Cardiac muscle cell (in vitro differentiated cells and primary cell): ENCODE measurements at regions not wholly inside any gene's neighbourhood (a gene's known extent, or its start where the extent isn't known, plus 50 kb on each side); places are given as distances from the start of the nearest gene placed in this dataset.
"Not testable (repeated sequence)": the region's sequence is repeated elsewhere in the genome, so short reads cannot be mapped to it uniquely, and the experiment has no call there.

Experiments used
- DNase-seq, 2 donors: peaks; one replicate each; pipeline versions ENCODE4 v3.0.0 to v3.0.0-alpha.2; 2010 to 2017; ENCODE audit warnings: low read depth in 1 of 2, low spot score in 1 of 2
- H3K27ac ChIP-seq: fragments of 200-600 bp; sonication (generic); 2 replicates; pipeline ENCODE4 v1.5.1; 2016
- H3K27me3 ChIP-seq: fragments of 200-600 bp; sonication (generic); 2 replicates; pipeline ENCODE4 v1.6.0; 2016; ENCODE audit warnings: control low read depth
- H3K36me3 ChIP-seq: fragments of 200-600 bp; sonication (generic); 2 replicates; pipeline ENCODE4 v1.5.1; 2016; ENCODE audit warnings: control low read depth
- H3K4me1 ChIP-seq: fragments of 200-600 bp; sonication (generic); 2 replicates; pipeline ENCODE4 v1.8.1; 2017; ENCODE audit warnings: low read depth, mild to moderate bottlenecking, mixed run types
- H3K4me3 ChIP-seq: fragments of 200-600 bp; sonication (generic); 2 replicates; pipeline ENCODE4 v1.5.1; 2016; ENCODE audit warnings: mild to moderate bottlenecking
- H3K9me3 ChIP-seq: fragments of 200-600 bp; sonication (generic); 2 replicates; pipeline ENCODE4 v1.5.1; 2017; ENCODE audit warnings: low read depth, mild to moderate bottlenecking, control low read depth
- CTCF ChIP-seq: IDR thresholded peaks from 2 replicates; pipeline ENCODE4 v1.5.1; 2012; ENCODE audit warnings: low read depth, mild to moderate bottlenecking, low read length

- no peak overlapping the region for H3K27ac ChIP-seq
- DNase-seq: no peak
- H3K9me3 ChIP-seq: no peaks in the 10 kb centered on the region
- no peak overlapping the region for H3K4me3 ChIP-seq
- peaks cover 8% of the 10 kb centered on the region for H3K4me1 ChIP-seq
- H3K27me3 ChIP-seq: no peaks in the 10 kb centered on the region
- no peaks in the 10 kb centered on the region for H3K36me3 ChIP-seq
- no peak for TF ChIP-seq CTCF
Observed at GRCh38 chr1:168490306-168490705, 53.5 kb downstream of the XCL2 start.

- peak in 1 of 2 donors; percentile 86 for DNase-seq
- TF ChIP-seq CTCF: no peak
- no peaks in the 10 kb centered on the region for H3K27me3 ChIP-seq
- H3K4me1 ChIP-seq: peaks cover 24% of the 10 kb centered on the region
- no peaks in the 10 kb centered on the region for H3K36me3 ChIP-seq
- no peak overlapping the region for H3K4me3 ChIP-seq
- no peaks in the 10 kb centered on the region for H3K9me3 ChIP-seq
- no peak overlapping the region for H3K27ac ChIP-seq
Observed at GRCh38 chr1:168488138-168488537, 55.7 kb downstream of the XCL2 start.

GRCh38 chr1:168486820-168487219 lies 57.0 kb downstream of the XCL2 start:
- not testable (repeated sequence) for H3K27me3 ChIP-seq, H3K4me3 ChIP-seq, H3K9me3 ChIP-seq, H3K36me3 ChIP-seq, DNase-seq, H3K27ac ChIP-seq
- peaks cover 28% of the 10 kb centered on the region for H3K4me1 ChIP-seq

GRCh38 chr1:168485048-168485447 lies 58.7 kb downstream of the XCL2 start:
- Histone ChIP-seq H3K36me3 (no peaks in the 10 kb centered on the region), H3K4me3 (no peak overlapping the region), H3K27me3 (no peaks in the 10 kb centered on the region), H3K4me1 (peaks cover 35% of the 10 kb centered on the region), H3K9me3 (no peaks in the 10 kb centered on the region), H3K27ac (peak overlapping the region; percentile 82)
- TF ChIP-seq CTCF: no peak
- DNase-seq: peak in 1 of 2 donors; percentile 79

- no peak for DNase-seq
- Histone ChIP-seq H3K4me1 (peaks cover 35% of the 10 kb centered on the region), H3K4me3 (no peak overlapping the region)
Observed at GRCh38 chr1:168484083-168484482, 59.7 kb downstream of the XCL2 start.

GRCh38 chr1:168483539-168483938 lies 60.3 kb downstream of the XCL2 start:
- Histone ChIP-seq H3K36me3 (no peaks in the 10 kb centered on the region), H3K4me3 (no peak overlapping the region), H3K27me3 (no peaks in the 10 kb centered on the region), H3K4me1 (peaks cover 35% of the 10 kb centered on the region), H3K27ac (peak overlapping the region; percentile 83), H3K9me3 (no peaks in the 10 kb centered on the region)
- TF ChIP-seq CTCF: no peak
- DNase-seq: peak in 1 of 2 donors; percentile 94

More at GRCh38 chr1:168484083-168484482, 59.7 kb downstream of the XCL2 start:
- TF ChIP-seq CTCF: no peak
- Histone ChIP-seq H3K36me3 (no peaks in the 10 kb centered on the region), H3K27ac (no peak overlapping the region), H3K27me3 (no peaks in the 10 kb centered on the region), H3K9me3 (no peaks in the 10 kb centered on the region)
